SK-N-SH treated with all-trans-retinoic acid at 6 μM for 48 hours (cell line): ENCODE measurements at regions not wholly inside any gene's neighbourhood (a gene's known extent, or its start where the extent isn't known, plus 50 kb on each side); places are given as distances from the start of the nearest gene placed in this dataset.

Experiments used
- ATAC-seq: fragments of 200-7000 bp; cut with Tn5 transposase; 3 replicates; pipeline ENCODE4 v1.9.1; 2020; ENCODE audit warnings: mild to moderate bottlenecking, moderate library complexity
- ARNTL ChIP-seq: fragments of 450-650 bp; formaldehyde crosslinking; IDR thresholded peaks from 2 replicates; pipeline ENCODE4 v1.5.0; 2020; ENCODE audit warnings: low read depth, mild to moderate bottlenecking, moderate library complexity, borderline replicate concordance
- BACH2 ChIP-seq: fragments of 250-450 bp; sonication (Bioruptor Pico); IDR thresholded peaks from 2 replicates; pipeline ENCODE4 v1.9.0; 2021; ENCODE audit warnings: mild to moderate bottlenecking, borderline replicate concordance
- CSDC2 ChIP-seq: fragments of 250-450 bp; sonication (Bioruptor Pico); IDR thresholded peaks from 2 replicates; pipeline ENCODE4 v1.5.0; 2020; ENCODE audit warnings: mild to moderate bottlenecking, moderate library complexity
- ESRRG ChIP-seq: fragments of 250-450 bp; sonication (Bioruptor Pico); IDR thresholded peaks from 2 replicates; pipeline ENCODE4 v1.6.1; 2021; ENCODE audit warnings: mild to moderate bottlenecking
- GLIS3 ChIP-seq: fragments of 250-450 bp; sonication (Bioruptor Pico); IDR thresholded peaks from 2 replicates; pipeline ENCODE4 v1.5.0; 2020; ENCODE audit warnings: mild to moderate bottlenecking, moderate library complexity
- ISL1 ChIP-seq: fragments of 250-450 bp; sonication (Bioruptor Pico); IDR thresholded peaks from 2 replicates; pipeline ENCODE4 v2.1.2; 2022; ENCODE audit warnings: mild to moderate bottlenecking, moderate library complexity
- OSR1 ChIP-seq: fragments of 250-450 bp; sonication (Bioruptor Pico); IDR thresholded peaks from 2 replicates; pipeline ENCODE4 v1.8.0; 2022; ENCODE audit warnings: moderate library complexity, mild to moderate bottlenecking, inconsistent platforms
- PPARA ChIP-seq: fragments of 250-450 bp; sonication (Bioruptor Pico); IDR thresholded peaks from 2 replicates; pipeline ENCODE4 v1.5.0; 2020; ENCODE audit warnings: mild to moderate bottlenecking, borderline replicate concordance
- RARB ChIP-seq: fragments of 250-450 bp; sonication (Bioruptor Pico); IDR thresholded peaks from 2 replicates; pipeline ENCODE4 v1.8.0; 2021; ENCODE audit warnings: mild to moderate bottlenecking, moderate library complexity
- TCF4 ChIP-seq: fragments of 250-450 bp; sonication (Bioruptor Pico); IDR thresholded peaks from 2 replicates; pipeline ENCODE4 v1.8.0; 2021; ENCODE audit warnings: mild to moderate bottlenecking, moderate library complexity, borderline replicate concordance
- TOX ChIP-seq: fragments of 250-450 bp; sonication (Bioruptor Pico); IDR thresholded peaks from 2 replicates; pipeline ENCODE4 v1.8.0; 2021; ENCODE audit warnings: mild to moderate bottlenecking, moderate library complexity, borderline replicate concordance
- ZC3H10 ChIP-seq: fragments of 250-450 bp; sonication (Bioruptor Pico); IDR thresholded peaks from 2 replicates; pipeline ENCODE4 v1.5.1; 2021; ENCODE audit warnings: mild to moderate bottlenecking, moderate library complexity
- ZFP3 ChIP-seq: fragments of 250-450 bp; sonication (Bioruptor Pico); IDR thresholded peaks from 2 replicates; pipeline ENCODE4 v1.5.0; 2020; ENCODE audit warnings: mild to moderate bottlenecking, moderate library complexity
- ZFP30 ChIP-seq: fragments of 450-650 bp; formaldehyde crosslinking; IDR thresholded peaks from 2 replicates; pipeline ENCODE4 v1.5.0; 2022; ENCODE audit warnings: mild to moderate bottlenecking, moderate library complexity
- ZNF565 ChIP-seq: fragments of 450-650 bp; formaldehyde crosslinking; conservative IDR thresholded peaks from 2 replicates; pipeline ENCODE4 v1.5.0; 2020; ENCODE audit warnings: low read depth, mild to moderate bottlenecking, moderate library complexity
- ZNF70 ChIP-seq: fragments of 450-650 bp; formaldehyde crosslinking; IDR thresholded peaks from 2 replicates; pipeline ENCODE4 v1.5.0; 2020; ENCODE audit warnings: mild to moderate bottlenecking, moderate library complexity
- ZNF8 ChIP-seq: fragments of 450-650 bp; formaldehyde crosslinking; IDR thresholded peaks from 2 replicates; pipeline ENCODE4 v1.5.0; 2020; ENCODE audit warnings: mild to moderate bottlenecking, moderate library complexity
- TF ChIP-seq, protein P1 (sequence below): fragments of 250-450 bp; sonication (Bioruptor Pico); IDR thresholded peaks from 2 replicates; pipeline ENCODE4 v1.5.1; 2020; ENCODE audit warnings: low read depth, mild to moderate bottlenecking, moderate library complexity
- TF ChIP-seq, protein P2 (sequence below): fragments of 250-450 bp; sonication (Bioruptor Pico); IDR thresholded peaks from 2 replicates; pipeline ENCODE4 v1.8.0; 2020; ENCODE audit warnings: mild to moderate bottlenecking, moderate library complexity, borderline replicate concordance
- TF ChIP-seq, protein P3 (sequence below): fragments of 250-450 bp; sonication (Bioruptor Pico); IDR thresholded peaks from 2 replicates; pipeline ENCODE4 v1.5.1; 2021; ENCODE audit warnings: mild to moderate bottlenecking, moderate library complexity
- TF ChIP-seq, protein P4 (sequence below): fragments of 250-450 bp; sonication (Bioruptor Pico); IDR thresholded peaks from 2 replicates; pipeline ENCODE4 v1.5.0; 2020; ENCODE audit warnings: mild to moderate bottlenecking, moderate library complexity
- TF ChIP-seq, protein P5 (sequence below): fragments of 250-450 bp; sonication (Bioruptor Pico); IDR thresholded peaks from 2 replicates; pipeline ENCODE4 v1.8.0; 2021; ENCODE audit warnings: low read depth, mild to moderate bottlenecking, moderate library complexity, borderline replicate concordance

DNA sequence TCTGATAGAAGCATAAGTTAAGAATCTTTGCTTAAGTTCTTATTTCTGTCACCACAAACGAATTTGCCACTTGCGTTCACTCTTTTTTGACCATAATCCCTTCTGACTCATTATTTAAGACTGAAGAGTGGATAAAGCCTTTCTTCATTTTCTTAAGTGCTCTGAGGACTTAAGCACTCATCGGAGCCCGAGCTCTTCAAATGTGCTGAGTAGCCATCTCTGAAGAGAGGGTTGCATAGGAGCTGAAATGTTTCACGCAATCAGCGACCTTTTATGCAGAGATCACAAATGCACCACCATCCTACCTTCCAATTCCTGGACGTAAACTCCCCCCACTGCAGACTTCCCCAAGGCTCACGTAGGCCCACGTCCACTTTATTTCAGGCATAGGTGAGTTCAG lies 699.2 kb downstream of the IRX1 start:
- TF ChIP-seq ZNF8 (CRISPR knock-in tag) (no peak), PPARA (CRISPR knock-in tag) (no peak), ZFP3 (CRISPR knock-in tag) (no peak), ZC3H10 (no peak), OSR1 (CRISPR knock-in tag) (no peak)
- TF ChIP-seq, protein P1, sequence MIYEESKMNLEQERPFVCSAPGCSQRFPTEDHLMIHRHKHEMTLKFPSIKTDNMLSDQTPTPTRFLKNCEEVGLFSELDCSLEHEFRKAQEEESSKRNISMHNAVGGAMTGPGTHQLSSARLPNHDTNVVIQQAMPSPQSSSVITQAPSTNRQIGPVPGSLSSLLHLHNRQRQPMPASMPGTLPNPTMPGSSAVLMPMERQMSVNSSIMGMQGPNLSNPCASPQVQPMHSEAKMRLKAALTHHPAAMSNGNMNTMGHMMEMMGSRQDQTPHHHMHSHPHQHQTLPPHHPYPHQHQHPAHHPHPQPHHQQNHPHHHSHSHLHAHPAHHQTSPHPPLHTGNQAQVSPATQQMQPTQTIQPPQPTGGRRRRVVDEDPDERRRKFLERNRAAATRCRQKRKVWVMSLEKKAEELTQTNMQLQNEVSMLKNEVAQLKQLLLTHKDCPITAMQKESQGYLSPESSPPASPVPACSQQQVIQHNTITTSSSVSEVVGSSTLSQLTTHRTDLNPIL (CRISPR knock-in tag): no peak
- ATAC-seq: no peak

DNA sequence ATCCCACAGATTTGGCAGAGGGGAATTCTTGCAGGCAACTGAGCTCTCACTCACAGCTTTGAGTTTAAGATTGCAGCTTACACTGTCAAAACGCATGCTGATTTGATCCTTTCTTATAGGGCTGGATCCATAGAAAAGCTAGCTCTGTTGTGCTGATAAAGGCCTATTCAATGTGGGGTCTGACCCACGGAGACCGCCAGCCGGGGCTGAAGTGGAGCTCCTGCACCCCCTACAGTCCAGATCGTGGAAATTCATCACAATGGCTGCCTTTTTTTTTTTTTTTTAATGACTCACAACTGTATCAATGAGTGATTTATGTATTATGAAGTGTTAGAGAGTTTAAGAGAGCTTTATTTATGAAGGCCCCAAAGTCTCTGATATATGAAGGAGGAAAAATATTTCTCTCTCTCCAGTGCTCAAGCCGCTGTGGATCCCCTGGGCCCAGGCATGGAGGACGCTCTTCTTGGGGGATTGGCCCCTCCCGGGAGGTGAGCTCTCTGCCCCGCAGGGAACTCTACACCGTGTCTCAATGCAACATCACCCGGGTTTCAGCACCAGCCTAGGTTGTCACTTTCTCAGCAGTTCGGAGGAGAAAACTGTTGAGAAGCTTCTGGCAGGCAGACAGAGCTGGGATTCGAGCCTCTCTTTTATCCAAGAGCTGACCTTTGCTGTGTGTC lies 700.2 kb downstream of the IRX1 start:
- ATAC-seq: no peak
- TF ChIP-seq BACH2 (CRISPR knock-in tag) (no peak), RARB (CRISPR knock-in tag) (no peak), ESRRG (CRISPR knock-in tag) (no peak), ZNF565 (CRISPR knock-in tag) (no peak), CSDC2 (no peak), GLIS3 (no peak), OSR1 (CRISPR knock-in tag) (no peak), PPARA (CRISPR knock-in tag) (no peak), ZFP30 (no peak), ZNF8 (CRISPR knock-in tag) (no peak), ZNF70 (CRISPR knock-in tag) (no peak), ZC3H10 (no peak), ISL1 (CRISPR knock-in tag) (no peak), TCF4 (no peak), TOX (CRISPR knock-in tag) (no peak)
- TF ChIP-seq, protein P2, sequence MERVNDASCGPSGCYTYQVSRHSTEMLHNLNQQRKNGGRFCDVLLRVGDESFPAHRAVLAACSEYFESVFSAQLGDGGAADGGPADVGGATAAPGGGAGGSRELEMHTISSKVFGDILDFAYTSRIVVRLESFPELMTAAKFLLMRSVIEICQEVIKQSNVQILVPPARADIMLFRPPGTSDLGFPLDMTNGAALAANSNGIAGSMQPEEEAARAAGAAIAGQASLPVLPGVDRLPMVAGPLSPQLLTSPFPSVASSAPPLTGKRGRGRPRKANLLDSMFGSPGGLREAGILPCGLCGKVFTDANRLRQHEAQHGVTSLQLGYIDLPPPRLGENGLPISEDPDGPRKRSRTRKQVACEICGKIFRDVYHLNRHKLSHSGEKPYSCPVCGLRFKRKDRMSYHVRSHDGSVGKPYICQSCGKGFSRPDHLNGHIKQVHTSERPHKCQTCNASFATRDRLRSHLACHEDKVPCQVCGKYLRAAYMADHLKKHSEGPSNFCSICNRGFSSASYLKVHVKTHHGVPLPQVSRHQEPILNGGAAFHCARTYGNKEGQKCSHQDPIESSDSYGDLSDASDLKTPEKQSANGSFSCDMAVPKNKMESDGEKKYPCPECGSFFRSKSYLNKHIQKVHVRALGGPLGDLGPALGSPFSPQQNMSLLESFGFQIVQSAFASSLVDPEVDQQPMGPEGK (CRISPR knock-in tag): no peak
- TF ChIP-seq, protein P1 (CRISPR knock-in tag): no peak
- TF ChIP-seq, protein P3, sequence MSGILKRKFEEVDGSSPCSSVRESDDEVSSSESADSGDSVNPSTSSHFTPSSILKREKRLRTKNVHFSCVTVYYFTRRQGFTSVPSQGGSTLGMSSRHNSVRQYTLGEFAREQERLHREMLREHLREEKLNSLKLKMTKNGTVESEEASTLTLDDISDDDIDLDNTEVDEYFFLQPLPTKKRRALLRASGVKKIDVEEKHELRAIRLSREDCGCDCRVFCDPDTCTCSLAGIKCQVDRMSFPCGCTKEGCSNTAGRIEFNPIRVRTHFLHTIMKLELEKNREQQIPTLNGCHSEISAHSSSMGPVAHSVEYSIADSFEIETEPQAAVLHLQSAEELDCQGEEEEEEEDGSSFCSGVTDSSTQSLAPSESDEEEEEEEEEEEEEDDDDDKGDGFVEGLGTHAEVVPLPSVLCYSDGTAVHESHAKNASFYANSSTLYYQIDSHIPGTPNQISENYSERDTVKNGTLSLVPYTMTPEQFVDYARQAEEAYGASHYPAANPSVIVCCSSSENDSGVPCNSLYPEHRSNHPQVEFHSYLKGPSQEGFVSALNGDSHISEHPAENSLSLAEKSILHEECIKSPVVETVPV: no peak
- TF ChIP-seq, protein P4, sequence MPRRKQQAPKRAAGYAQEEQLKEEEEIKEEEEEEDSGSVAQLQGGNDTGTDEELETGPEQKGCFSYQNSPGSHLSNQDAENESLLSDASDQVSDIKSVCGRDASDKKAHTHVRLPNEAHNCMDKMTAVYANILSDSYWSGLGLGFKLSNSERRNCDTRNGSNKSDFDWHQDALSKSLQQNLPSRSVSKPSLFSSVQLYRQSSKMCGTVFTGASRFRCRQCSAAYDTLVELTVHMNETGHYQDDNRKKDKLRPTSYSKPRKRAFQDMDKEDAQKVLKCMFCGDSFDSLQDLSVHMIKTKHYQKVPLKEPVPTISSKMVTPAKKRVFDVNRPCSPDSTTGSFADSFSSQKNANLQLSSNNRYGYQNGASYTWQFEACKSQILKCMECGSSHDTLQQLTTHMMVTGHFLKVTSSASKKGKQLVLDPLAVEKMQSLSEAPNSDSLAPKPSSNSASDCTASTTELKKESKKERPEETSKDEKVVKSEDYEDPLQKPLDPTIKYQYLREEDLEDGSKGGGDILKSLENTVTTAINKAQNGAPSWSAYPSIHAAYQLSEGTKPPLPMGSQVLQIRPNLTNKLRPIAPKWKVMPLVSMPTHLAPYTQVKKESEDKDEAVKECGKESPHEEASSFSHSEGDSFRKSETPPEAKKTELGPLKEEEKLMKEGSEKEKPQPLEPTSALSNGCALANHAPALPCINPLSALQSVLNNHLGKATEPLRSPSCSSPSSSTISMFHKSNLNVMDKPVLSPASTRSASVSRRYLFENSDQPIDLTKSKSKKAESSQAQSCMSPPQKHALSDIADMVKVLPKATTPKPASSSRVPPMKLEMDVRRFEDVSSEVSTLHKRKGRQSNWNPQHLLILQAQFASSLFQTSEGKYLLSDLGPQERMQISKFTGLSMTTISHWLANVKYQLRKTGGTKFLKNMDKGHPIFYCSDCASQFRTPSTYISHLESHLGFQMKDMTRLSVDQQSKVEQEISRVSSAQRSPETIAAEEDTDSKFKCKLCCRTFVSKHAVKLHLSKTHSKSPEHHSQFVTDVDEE (CRISPR knock-in tag): no peak

DNA sequence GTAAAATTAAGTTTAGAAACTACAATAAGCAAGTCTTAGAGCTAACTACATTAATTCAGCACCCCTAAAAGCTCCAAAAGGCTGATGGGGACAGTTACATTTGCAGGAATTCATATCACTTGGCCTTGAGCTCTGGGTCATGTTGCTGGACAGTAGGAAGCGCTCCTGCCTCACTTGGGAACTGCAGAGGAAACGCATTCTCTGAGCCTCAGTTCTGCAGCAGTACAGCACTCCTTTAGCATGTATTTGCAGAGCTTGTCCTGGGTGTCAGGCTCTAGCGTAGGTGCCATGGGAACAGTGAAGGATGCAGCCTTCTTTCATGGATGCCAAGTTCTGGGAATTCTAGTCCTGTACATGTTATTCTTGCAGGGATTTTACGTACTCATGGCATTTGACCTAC lies 710.4 kb downstream of the IRX1 start:
- ATAC-seq: no peak

DNA sequence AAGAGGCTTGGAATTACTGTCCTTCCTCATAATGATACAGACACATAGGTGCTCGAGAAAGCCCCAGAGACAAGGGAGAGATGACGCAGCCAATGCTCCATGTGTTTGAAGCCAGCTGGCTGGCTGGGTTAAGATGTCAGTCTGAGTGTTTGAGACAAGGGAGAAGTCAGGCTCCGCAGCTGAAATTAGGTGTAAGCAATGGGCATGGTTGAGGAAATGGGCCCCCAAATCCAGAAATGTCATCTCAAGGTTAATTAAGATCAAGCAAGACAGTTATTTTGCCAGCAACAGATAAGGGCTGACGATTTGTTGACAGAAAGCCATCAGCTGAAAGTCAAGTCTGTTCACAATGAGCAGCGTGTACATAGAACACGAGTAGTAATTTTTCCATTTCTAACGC lies 713.4 kb downstream of the IRX1 start:
- ATAC-seq: no peak
- TF ChIP-seq ARNTL (CRISPR knock-in tag): no peak
- no peak for TF ChIP-seq CSDC2
- no peak for TF ChIP-seq GLIS3
- TF ChIP-seq, protein P4 (CRISPR knock-in tag): no peak
- no peak for TF ChIP-seq BACH2 (CRISPR knock-in tag)
- no peak for TF ChIP-seq ZNF565 (CRISPR knock-in tag)
- no peak for TF ChIP-seq ZFP30
- TF ChIP-seq, protein P5, sequence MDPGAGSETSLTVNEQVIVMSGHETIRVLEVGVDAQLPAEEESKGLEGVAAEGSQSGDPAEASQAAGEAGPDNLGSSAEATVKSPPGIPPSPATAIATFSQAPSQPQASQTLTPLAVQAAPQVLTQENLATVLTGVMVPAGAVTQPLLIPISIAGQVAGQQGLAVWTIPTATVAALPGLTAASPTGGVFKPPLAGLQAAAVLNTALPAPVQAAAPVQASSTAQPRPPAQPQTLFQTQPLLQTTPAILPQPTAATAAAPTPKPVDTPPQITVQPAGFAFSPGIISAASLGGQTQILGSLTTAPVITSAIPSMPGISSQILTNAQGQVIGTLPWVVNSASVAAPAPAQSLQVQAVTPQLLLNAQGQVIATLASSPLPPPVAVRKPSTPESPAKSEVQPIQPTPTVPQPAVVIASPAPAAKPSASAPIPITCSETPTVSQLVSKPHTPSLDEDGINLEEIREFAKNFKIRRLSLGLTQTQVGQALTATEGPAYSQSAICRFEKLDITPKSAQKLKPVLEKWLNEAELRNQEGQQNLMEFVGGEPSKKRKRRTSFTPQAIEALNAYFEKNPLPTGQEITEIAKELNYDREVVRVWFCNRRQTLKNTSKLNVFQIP (CRISPR knock-in tag): no peak
- TF ChIP-seq ISL1 (CRISPR knock-in tag): no peak
- no peak for TF ChIP-seq ZFP3 (CRISPR knock-in tag)

More for the DNA sequence above, 710.4 kb downstream of the IRX1 start:
- TF ChIP-seq ZC3H10 (no peak), ZFP3 (CRISPR knock-in tag) (no peak)
